GM08714 (cell line): ENCODE measurements at regions not wholly inside any gene's neighbourhood (a gene's known extent, or its start where the extent isn't known, plus 50 kb on each side); places are given as distances from the start of the nearest gene placed in this dataset.

Experiments
- H3K4me3 ChIP-seq: fragments of 200-500 bp; sonication (Bioruptor generic); 2 replicates; pipeline ENCODE4 v1.5.1; 2014; ENCODE audit warnings: mild to moderate bottlenecking, low read length, inconsistent platforms
- ZNF274 ChIP-seq: IDR thresholded peaks from 2 replicates; pipeline ENCODE4 v1.6.1; 2012; ENCODE audit warnings: mild to moderate bottlenecking, low read depth, low read length

- no peak for TF ChIP-seq ZNF274
- no peak overlapping the region for H3K4me3 ChIP-seq
These were observed 668.2 kb upstream of the ADGRL3 start for GRCh38 chr4:60531776-60532379.

GRCh38 chr4:60544981-60545380, 655.1 kb upstream of the ADGRL3 start:
- no peak for TF ChIP-seq ZNF274
- no peak overlapping the region for H3K4me3 ChIP-seq

GRCh38 chr4:60562334-60562733, 637.8 kb upstream of the ADGRL3 start:
- TF ChIP-seq ZNF274: no peak
- H3K4me3 ChIP-seq: no peak overlapping the region

- no peak for TF ChIP-seq ZNF274
- H3K4me3 ChIP-seq: no peak overlapping the region
These were observed 634.6 kb upstream of the ADGRL3 start for GRCh38 chr4:60565558-60565957.

- no peak for TF ChIP-seq ZNF274
These were observed 624.8 kb upstream of the ADGRL3 start for GRCh38 chr4:60575336-60575735.

GRCh38 chr4:60579335-60579734, 620.8 kb upstream of the ADGRL3 start:
- TF ChIP-seq ZNF274: no peak
- H3K4me3 ChIP-seq: no peak overlapping the region

More at GRCh38 chr4:60575336-60575735, 624.8 kb upstream of the ADGRL3 start:
- no peak overlapping the region for H3K4me3 ChIP-seq

GRCh38 chr4:60581919-60582536, 618.1 kb upstream of the ADGRL3 start:
- no peak for TF ChIP-seq ZNF274
- no peak overlapping the region for H3K4me3 ChIP-seq

GRCh38 chr4:60588556-60588955, 611.6 kb upstream of the ADGRL3 start:
- TF ChIP-seq ZNF274: no peak
- H3K4me3 ChIP-seq: no peak overlapping the region

GRCh38 chr4:60589425-60589824, 610.7 kb upstream of the ADGRL3 start:
- no peak overlapping the region for H3K4me3 ChIP-seq
- TF ChIP-seq ZNF274: no peak

- no peak overlapping the region for H3K4me3 ChIP-seq
- no peak for TF ChIP-seq ZNF274
These were observed 610.0 kb upstream of the ADGRL3 start for GRCh38 chr4:60590116-60590515.

- no peak for TF ChIP-seq ZNF274
- H3K4me3 ChIP-seq: no peak overlapping the region
These were observed 594.3 kb upstream of the ADGRL3 start for GRCh38 chr4:60605646-60606354.

- no peak for TF ChIP-seq ZNF274
- no peak overlapping the region for H3K4me3 ChIP-seq
These were observed 588.2 kb upstream of the ADGRL3 start for GRCh38 chr4:60611762-60612496.

GRCh38 chr4:60617731-60618130, 582.4 kb upstream of the ADGRL3 start:
- no peak for TF ChIP-seq ZNF274
- H3K4me3 ChIP-seq: no peak overlapping the region

GRCh38 chr4:60619531-60620305, 580.4 kb upstream of the ADGRL3 start:
- TF ChIP-seq ZNF274: no peak
- no peak overlapping the region for H3K4me3 ChIP-seq
